ENCODE measurements at regions not wholly inside any gene's neighbourhood (a gene's known extent, or its start where the extent isn't known, plus 50 kb on each side); places are given as distances from the start of the nearest gene placed in this dataset.

GRCh38 chr1:229119161-229119560, 151.8 kb upstream of the RAB4A start:
- TF ChIP-seq CTCF (IDR thresholded peaks at IDR 0.05): no peak

- no peak for TF ChIP-seq CTCF (IDR thresholded peaks at IDR 0.05)
These were observed 151.0 kb upstream of the RAB4A start for GRCh38 chr1:229119876-229120275.

GRCh38 chr1:229121845-229122436, 149.0 kb upstream of the RAB4A start:
- TF ChIP-seq CTCF (IDR thresholded peaks at IDR 0.05): no peak

GRCh38 chr1:229122606-229123005, 148.3 kb upstream of the RAB4A start:
- no peak for TF ChIP-seq CTCF (IDR thresholded peaks at IDR 0.05)

GRCh38 chr1:229124116-229124515, 146.8 kb upstream of the RAB4A start:
- no peak for TF ChIP-seq CTCF (IDR thresholded peaks at IDR 0.05)

- TF ChIP-seq CTCF (IDR thresholded peaks at IDR 0.05): no peak
These were observed 146.3 kb upstream of the RAB4A start for GRCh38 chr1:229124520-229125124.

- TF ChIP-seq CTCF (IDR thresholded peaks at IDR 0.05): no peak
These were observed 143.6 kb upstream of the RAB4A start for GRCh38 chr1:229127301-229127700.
